ENCODE measurements at regions not wholly inside any gene's neighbourhood (a gene's known extent, or its start where the extent isn't known, plus 50 kb on each side); places are given as distances from the start of the nearest gene placed in this dataset.

GRCh38 chr6:27161946-27162603 is 85.4 kb upstream of the PRSS16 start:
- no peaks in the 10 kb centered on the region for H4K20me1 ChIP-seq (ENCODE audit: low read depth, low read length)
- H3K36me3 ChIP-seq (ENCODE audit: low read length): no peaks in the 10 kb centered on the region
- no peaks in the 10 kb centered on the region for H3K9me2 ChIP-seq (replicated peaks; ENCODE audit: insufficient read depth, low read length)
- no peak overlapping the region for H3K9ac ChIP-seq (ENCODE audit: low read length)
- peak overlapping the region; percentile 13 for H2AFZ ChIP-seq (ENCODE audit: low read depth, low read length, severe bottlenecking)
- no peak for TF ChIP-seq EZH2phosphoT487 (conservative IDR thresholded peaks at IDR 0.05; ENCODE audit: low read length)
- peak; percentile 84 for TF ChIP-seq CTCF (IDR thresholded peaks at IDR 0.05; ENCODE audit: insufficient read depth, low read length, poor library complexity, severe bottlenecking)
- H3F3A ChIP-seq (ENCODE audit: insufficient read depth): no peaks in the 10 kb centered on the region
- no peak overlapping the region for H3K4me2 ChIP-seq (ENCODE audit: low read depth, low read length, poor library complexity, severe bottlenecking)
- H3K4me3 ChIP-seq (ENCODE audit: insufficient read depth, low read length, poor library complexity, severe bottlenecking): no peak overlapping the region
- no peaks in the 10 kb centered on the region for H3K79me2 ChIP-seq (ENCODE audit: insufficient read depth, low read length)
- H3K27ac ChIP-seq (ENCODE audit: low read depth, low read length): no peak overlapping the region
- no peaks in the 10 kb centered on the region for H3K9me3 ChIP-seq (ENCODE audit: insufficient read depth, low read length)
- no peaks in the 10 kb centered on the region for H3K27me3 ChIP-seq (ENCODE audit: low read length)

- Histone ChIP-seq H3K9me3 (ENCODE audit: insufficient read depth, low read length) (no peaks in the 10 kb centered on the region), H3F3A (ENCODE audit: insufficient read depth) (no peaks in the 10 kb centered on the region), H3K9me2 (replicated peaks; ENCODE audit: insufficient read depth, low read length) (no peaks in the 10 kb centered on the region), H3K27ac (ENCODE audit: low read depth, low read length) (no peak overlapping the region), H3K4me3 (ENCODE audit: insufficient read depth, low read length, poor library complexity, severe bottlenecking) (no peak overlapping the region), H3K27me3 (ENCODE audit: low read length) (no peaks in the 10 kb centered on the region), H3K9ac (ENCODE audit: low read length) (no peak overlapping the region), H2AFZ (ENCODE audit: low read depth, low read length, severe bottlenecking) (no peak overlapping the region), H3K4me2 (ENCODE audit: low read depth, low read length, poor library complexity, severe bottlenecking) (no peak overlapping the region), H4K20me1 (ENCODE audit: low read depth, low read length) (no peaks in the 10 kb centered on the region), H3K36me3 (ENCODE audit: low read length) (no peaks in the 10 kb centered on the region), H3K79me2 (ENCODE audit: insufficient read depth, low read length) (no peaks in the 10 kb centered on the region)
- TF ChIP-seq CTCF (IDR thresholded peaks at IDR 0.05; ENCODE audit: insufficient read depth, low read length, poor library complexity, severe bottlenecking) (no peak), EZH2phosphoT487 (conservative IDR thresholded peaks at IDR 0.05; ENCODE audit: low read length) (no peak)
Measured at GRCh38 chr6:27163834-27164233, 83.7 kb upstream of the PRSS16 start.

- H3K27me3 ChIP-seq (ENCODE audit: low read length): no peaks in the 10 kb centered on the region
Measured at GRCh38 chr6:27168108-27168507, 79.4 kb upstream of the PRSS16 start.

More at GRCh38 chr6:27168108-27168507, 79.4 kb upstream of the PRSS16 start:
- Histone ChIP-seq H3F3A (ENCODE audit: insufficient read depth) (no peaks in the 10 kb centered on the region), H3K36me3 (ENCODE audit: low read length) (no peaks in the 10 kb centered on the region), H4K20me1 (ENCODE audit: low read depth, low read length) (no peaks in the 10 kb centered on the region), H3K4me3 (ENCODE audit: insufficient read depth, low read length, poor library complexity, severe bottlenecking) (no peak overlapping the region), H2AFZ (ENCODE audit: low read depth, low read length, severe bottlenecking) (no peak overlapping the region), H3K27ac (ENCODE audit: low read depth, low read length) (no peak overlapping the region), H3K9me2 (replicated peaks; ENCODE audit: insufficient read depth, low read length) (no peaks in the 10 kb centered on the region), H3K9ac (ENCODE audit: low read length) (no peak overlapping the region), H3K79me2 (ENCODE audit: insufficient read depth, low read length) (no peaks in the 10 kb centered on the region), H3K9me3 (ENCODE audit: insufficient read depth, low read length) (0 out of 2 replicates have a peak, but pooled peaks cover 4% of the 10 kb centered on the region), H3K4me2 (ENCODE audit: low read depth, low read length, poor library complexity, severe bottlenecking) (no peak overlapping the region)
- TF ChIP-seq CTCF (IDR thresholded peaks at IDR 0.05; ENCODE audit: insufficient read depth, low read length, poor library complexity, severe bottlenecking) (no peak), EZH2phosphoT487 (conservative IDR thresholded peaks at IDR 0.05; ENCODE audit: low read length) (no peak)
